ENCODE measurements at regions not wholly inside any gene's neighbourhood (a gene's known extent, or its start where the extent isn't known, plus 50 kb on each side); places are given as distances from the start of the nearest gene placed in this dataset.

GRCh38 chr11:122523846-122524805, 131.4 kb upstream of the UBASH3B start:
- DNase-seq (ENCODE audit: low spot score) (no peak), FAIRE-seq (no peak)

DNA sequence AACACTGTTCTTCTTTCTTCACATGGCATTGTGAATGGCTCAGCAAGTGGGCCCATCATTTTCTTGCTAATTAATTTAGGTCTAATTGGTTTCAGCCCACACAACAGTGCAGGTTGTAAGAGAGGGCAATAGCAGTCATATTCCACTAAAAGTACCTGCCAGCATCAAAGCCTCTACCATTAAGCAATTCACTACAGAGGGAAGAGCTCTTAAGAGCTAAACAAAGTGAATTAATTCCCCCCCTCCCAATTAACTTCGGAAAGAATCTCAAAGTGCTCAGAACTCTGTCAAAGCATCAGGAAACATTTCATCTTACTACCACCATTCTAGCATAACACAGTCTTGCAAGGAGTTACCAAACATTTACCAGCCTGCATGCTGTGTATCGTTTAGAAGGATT, 133.9 kb upstream of the UBASH3B start:
- DNase-seq (ENCODE audit: low spot score) (no peak), FAIRE-seq (no peak)

- DNase-seq (ENCODE audit: low spot score) (no peak), FAIRE-seq (no peak)
Observed at GRCh38 chr11:122517403-122518379, 137.8 kb upstream of the UBASH3B start.

DNA sequence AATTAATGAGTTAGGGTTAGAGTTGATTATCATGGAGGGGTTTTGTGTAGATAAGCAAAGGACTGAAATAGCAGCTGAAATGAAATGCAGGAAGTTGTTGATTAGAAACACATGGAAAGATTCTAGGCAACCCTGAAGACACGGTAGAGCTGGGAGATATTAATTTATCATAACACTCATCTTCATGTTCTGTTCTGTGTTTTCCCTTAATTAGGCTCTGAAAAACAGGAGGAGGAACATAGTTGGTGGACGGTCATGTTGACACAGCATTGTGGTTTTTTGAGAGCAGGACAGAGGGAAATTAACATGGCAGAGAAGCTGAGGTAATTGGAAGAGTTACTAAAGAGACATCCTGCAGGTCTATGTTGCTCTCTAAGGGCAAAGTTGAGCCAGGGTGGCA, 138.8 kb upstream of the UBASH3B start:
- FAIRE-seq (no peak), DNase-seq (ENCODE audit: low spot score) (no peak)

DNA sequence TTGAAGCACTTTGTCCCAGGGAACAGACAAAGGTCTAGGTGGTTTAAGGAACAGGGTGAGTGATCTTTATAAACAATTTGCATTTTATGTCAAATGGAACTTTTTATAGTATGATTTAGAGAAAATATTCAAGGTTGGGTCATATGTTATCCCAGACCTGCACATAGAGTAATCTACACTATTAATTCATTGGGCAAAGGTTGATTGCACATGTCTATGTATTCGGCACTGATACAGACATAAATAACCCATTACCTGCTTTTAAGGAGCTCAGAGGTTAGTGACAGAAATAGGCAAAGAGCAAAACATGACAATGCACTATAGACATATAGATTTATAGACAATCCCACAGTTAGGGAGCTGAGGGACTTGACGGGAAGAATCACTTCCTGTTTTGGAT, 141.5 kb upstream of the UBASH3B start:
- DNase-seq (ENCODE audit: low spot score) = no peak
- FAIRE-seq = no peak

GRCh38 chr11:122513328-122513727, 142.2 kb upstream of the UBASH3B start:
- DNase-seq (ENCODE audit: low spot score) (no peak), FAIRE-seq (no peak)

DNA sequence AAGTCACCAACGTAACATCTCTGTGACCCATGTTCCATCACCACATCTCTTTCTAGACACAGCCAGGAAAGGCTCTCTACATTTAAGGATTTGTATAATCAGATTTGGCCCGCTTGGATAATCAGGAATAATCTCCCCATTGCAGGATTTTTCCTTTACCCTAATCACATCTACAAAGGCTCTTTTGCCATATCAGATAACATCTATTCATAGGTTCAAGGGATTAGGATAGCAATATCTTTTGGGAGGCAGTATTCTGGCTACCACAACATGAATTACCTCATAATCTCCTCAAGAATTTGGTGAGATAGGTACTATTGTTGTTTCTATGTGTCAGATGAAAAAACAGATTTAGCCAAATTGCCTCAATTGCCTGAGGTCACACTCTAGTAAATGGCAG, 142.8 kb upstream of the UBASH3B start:
- DNase-seq (ENCODE audit: low spot score) (no peak), FAIRE-seq (no peak)

GRCh38 chr11:122509899-122510298, 145.6 kb upstream of the UBASH3B start:
- no peak for DNase-seq (ENCODE audit: low spot score)
- FAIRE-seq = no peak

GRCh38 chr11:122509091-122509490, 146.4 kb upstream of the UBASH3B start:
- no peak for FAIRE-seq
- DNase-seq (ENCODE audit: low spot score) = no peak

DNA sequence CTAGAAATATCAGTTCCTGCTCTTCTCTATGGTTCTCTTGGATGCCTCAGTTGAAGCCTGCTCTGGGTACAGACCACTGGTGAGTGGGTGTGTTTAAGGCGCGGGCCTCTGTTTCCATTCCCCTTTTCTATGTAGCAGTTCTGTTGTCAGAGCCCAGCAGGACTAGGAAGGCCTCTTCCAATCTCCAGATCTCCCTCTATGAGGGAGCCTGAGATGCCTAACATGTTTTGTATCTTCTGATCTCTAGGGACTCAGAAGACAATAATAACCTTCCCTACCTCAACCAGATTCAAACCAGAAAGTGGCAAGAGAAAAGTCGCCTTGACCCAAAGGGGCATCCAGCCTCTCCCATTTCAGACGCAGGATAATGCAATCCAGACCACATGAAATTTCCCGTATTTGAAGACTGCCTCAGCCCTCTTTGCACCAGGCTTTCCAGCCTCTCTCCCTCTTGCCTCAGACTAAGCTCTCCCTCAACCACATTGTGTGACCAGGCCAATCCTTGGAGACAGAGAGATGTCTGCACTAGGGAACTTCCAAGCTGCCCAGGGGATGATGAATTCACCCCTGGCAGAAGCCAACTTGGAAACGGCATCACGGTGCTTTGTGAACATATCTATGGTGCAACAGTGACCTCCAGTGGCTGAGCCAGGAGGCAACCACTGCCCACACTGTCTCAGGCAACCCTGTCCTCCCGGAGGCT, 150.1 kb upstream of the UBASH3B start:
- DNase-seq (ENCODE audit: low spot score) = peak; percentile 73
- peak; percentile 44 for FAIRE-seq

DNA sequence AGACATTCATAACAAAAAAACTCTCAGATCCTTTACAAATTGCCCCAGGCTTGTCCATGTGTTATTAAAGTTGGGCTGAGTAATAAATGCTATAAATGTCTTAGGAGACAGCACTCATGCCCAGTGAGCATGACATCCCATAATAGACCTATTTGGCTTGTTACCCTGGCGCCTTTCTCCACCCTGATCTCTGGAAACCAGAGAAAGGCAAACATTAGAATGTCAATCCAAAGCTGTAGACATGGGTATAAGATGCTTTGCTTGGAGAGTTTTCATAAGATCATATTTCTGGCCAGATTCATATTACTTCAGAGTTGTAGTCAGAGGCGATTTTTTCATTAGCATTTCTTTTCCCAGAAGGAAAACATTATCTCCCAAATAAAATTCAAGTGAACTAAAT, 161.3 kb upstream of the UBASH3B start:
- DNase-seq (ENCODE audit: low spot score) = no peak

GRCh38 chr11:122491509-122491908, 164.0 kb upstream of the UBASH3B start:
- FAIRE-seq = no peak
- no peak for DNase-seq (ENCODE audit: low spot score)

More for the DNA sequence above, 161.3 kb upstream of the UBASH3B start:
- FAIRE-seq = no peak

- no peak for DNase-seq (ENCODE audit: low spot score)
- FAIRE-seq = no peak
Observed at GRCh38 chr11:122488892-122489706, 166.4 kb upstream of the UBASH3B start.

DNA sequence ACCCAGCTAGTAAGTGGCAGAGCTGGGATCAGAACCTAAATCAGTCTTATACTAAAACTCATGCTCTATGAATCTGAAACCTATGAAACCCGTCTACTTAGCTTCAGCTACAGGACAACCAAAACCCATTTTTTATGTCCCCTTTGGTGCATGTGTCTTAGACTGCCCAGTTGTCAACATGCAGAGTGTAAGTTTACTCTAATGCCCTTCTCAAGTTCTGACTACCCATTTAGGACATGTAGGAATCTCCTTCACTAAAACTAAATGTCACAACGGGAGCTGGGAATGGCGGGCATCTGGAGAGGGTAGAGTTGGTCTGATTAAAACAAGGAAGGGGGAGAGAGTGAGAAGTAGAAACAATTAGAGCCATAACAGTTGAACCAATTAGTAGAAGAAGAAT, 167.9 kb upstream of the UBASH3B start:
- no peak for DNase-seq (ENCODE audit: low spot score)
- no peak for FAIRE-seq

DNA sequence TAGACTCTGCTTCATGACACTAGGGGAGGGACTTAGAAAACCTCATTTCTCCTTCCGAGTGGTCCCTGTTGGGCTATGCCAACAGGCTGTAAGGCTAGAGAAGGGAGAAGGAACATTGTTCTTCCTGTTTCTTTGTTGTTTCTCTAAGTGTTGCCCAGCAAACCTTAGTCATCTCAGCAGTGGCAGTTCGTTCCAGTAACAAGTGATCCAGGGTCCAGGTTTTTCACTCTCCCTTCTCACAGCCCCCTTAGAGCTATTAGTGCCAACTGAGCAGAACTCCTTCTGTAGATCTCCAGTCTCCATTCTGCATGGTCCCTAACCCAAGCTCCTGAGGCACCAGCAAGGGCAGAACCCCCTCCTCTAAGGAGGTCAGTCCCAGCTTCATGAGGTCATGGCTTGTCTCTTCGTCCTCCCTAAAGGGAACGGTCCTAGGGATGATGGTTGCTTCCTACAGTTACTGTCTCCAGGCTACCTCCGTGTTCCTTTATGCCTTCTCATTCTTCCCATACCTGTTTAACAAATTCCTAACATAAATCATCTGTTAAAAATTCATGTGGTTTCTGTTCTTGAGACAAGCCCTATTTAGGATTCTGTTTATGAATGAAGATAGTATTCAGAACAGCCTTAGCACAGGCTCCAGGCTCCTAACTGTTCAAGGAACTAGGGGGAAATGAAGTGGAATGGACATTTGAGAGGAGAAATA, 168.6 kb upstream of the UBASH3B start:
- no peak for DNase-seq (ENCODE audit: low spot score)
- no peak for FAIRE-seq

- no peak for DNase-seq (ENCODE audit: low spot score)
- no peak for FAIRE-seq
Observed at GRCh38 chr11:122478986-122479385, 176.5 kb upstream of the UBASH3B start.

GRCh38 chr11:122468965-122469364, 186.6 kb upstream of the UBASH3B start:
- FAIRE-seq = no peak
- DNase-seq (ENCODE audit: low spot score) = no peak

- DNase-seq (ENCODE audit: low spot score) (no peak), FAIRE-seq (no peak)
Observed at GRCh38 chr11:122463530-122463929, 192.0 kb upstream of the UBASH3B start.

GRCh38 chr11:122459064-122459463, 196.5 kb upstream of the UBASH3B start:
- FAIRE-seq (no peak), DNase-seq (ENCODE audit: low spot score) (no peak)

GRCh38 chr11:122453586-122453985, 201.9 kb upstream of the UBASH3B start:
- no peak for FAIRE-seq
- no peak for DNase-seq (ENCODE audit: low spot score)

Data from urothelium cell line (cell line).